ENCODE measurements at regions not wholly inside any gene's neighbourhood (a gene's known extent, or its start where the extent isn't known, plus 50 kb on each side); places are given as distances from the start of the nearest gene placed in this dataset.

DNA sequence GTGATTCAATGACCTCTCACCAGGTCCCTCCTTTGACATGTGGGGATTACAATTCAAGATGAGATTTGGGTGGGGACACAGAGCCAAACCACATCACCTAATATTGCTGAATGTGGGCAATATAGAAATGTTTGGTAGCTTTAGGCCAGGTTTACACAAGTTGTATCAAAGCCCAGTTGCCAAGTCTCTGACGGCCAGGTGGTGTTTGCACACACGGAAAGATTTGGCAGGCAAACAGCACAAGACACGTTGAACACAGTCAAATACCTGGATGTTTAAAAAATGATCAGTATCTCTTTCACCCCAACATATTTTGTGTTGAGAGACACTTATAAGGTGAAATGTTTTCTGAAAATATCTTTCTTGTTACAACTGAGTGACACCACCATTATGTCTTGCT, 294.4 kb upstream of the MKI67 start:
- TF ChIP-seq CTCF (IDR thresholded peaks at IDR 0.05; ENCODE audit: low read length) = no peak
- TF ChIP-seq EZH2 (IDR thresholded peaks at IDR 0.05; ENCODE audit: borderline replicate concordance, low read length) = no peak
